HepG2 (cell line): ENCODE measurements at regions not wholly inside any gene's neighbourhood (a gene's known extent, or its start where the extent isn't known, plus 50 kb on each side); places are given as distances from the start of the nearest gene placed in this dataset.

Experiments used
- ATAC-seq: fragments of 200-7000 bp; cut with Tn5 transposase; 3 replicates; pipeline ENCODE4 v1.9.1; 2020; ENCODE audit warnings: mild to moderate bottlenecking, moderate library complexity
- BruUV-seq: library from RNA; stranded (reverse); fragments of 400-500 nt; replicated peaks from 2 replicates; lab custom pipeline; 2021; lab: Mats Ljungman, UMichigan
- CTCF ChIA-PET: fragments of 300-600 bp; formaldehyde crosslinking; extraction: SDS; loops from one replicate; lab custom pipeline; 2021; ENCODE audit warnings: low total read pairs, inconsistent platforms, low intra/inter-chr PET ratio; lab: Yijun Ruan, JAX
- POLR2A ChIA-PET: fragments of 350-600 bp; sonication (Branson Sonifier 250); formaldehyde crosslinking; loops from one replicate; lab custom pipeline; 2020; ENCODE audit warnings: antibody characterized with exemption, inconsistent platforms; lab: Yijun Ruan, JAX
- DNase-seq: peaks from one replicate; pipeline ENCODE4 v3.0.0-alpha.2; 2015; ENCODE audit warnings: low spot score
- FAIRE-seq: peaks from 3 replicates; lab custom pipeline; 2011; peaks lifted over from hg19 to GRCh38; lab: Jason Lieb, UNC
- H2AFZ ChIP-seq: one replicate; pipeline ENCODE4 v1.6.1; 2011; ENCODE audit warnings: low read length, inconsistent platforms
- H3K27ac ChIP-seq: fragments of 300-600 bp; 3 replicates; pipeline ENCODE4 v1.8.0; 2011; ENCODE audit warnings: mixed run types, mild to moderate bottlenecking, mixed read lengths, low read length, inconsistent platforms; ENCODE audit not compliant: insufficient read depth; ENCODE audit errors: extremely low read length
- H3K27me3 ChIP-seq, 2 experiments: fragments of 200-600 bp in 1 of 2; 2 replicates in 1 of 2; 3 replicates in 1 of 2; pipeline versions ENCODE4 v1.6.0 to v1.8.0; 2011; ENCODE audit warnings: low read length in 2 of 2, mild to moderate bottlenecking in 2 of 2, moderate library complexity in 2 of 2, inconsistent platforms in 1 of 2; ENCODE audit not compliant: insufficient read depth in 2 of 2, control insufficient read depth in 1 of 2
- H3K36me3 ChIP-seq, 2 experiments: fragments of 200-600 bp in 1 of 2; replicated peaks in 1 of 2; 2 replicates in 1 of 2; 3 replicates in 1 of 2; pipeline versions ENCODE4 v1.5.1 to v1.8.0; 2011; ENCODE audit warnings: low read length in 2 of 2, inconsistent platforms in 1 of 2; ENCODE audit not compliant: insufficient read depth in 2 of 2, control insufficient read depth in 1 of 2
- H3K4me1 ChIP-seq: 2 replicates; pipeline ENCODE4 v1.5.1; 2012; ENCODE audit warnings: low read length, inconsistent platforms; ENCODE audit not compliant: insufficient read depth
- H3K4me2 ChIP-seq: 2 replicates; pipeline ENCODE4 v1.6.0; 2011; ENCODE audit warnings: low read depth, low read length, inconsistent platforms
- H3K4me3 ChIP-seq, 3 experiments: fragments of 200-600 bp in 1 of 3; sonication (generic), shearing (Covaris generic) in 1 of 3; replicated peaks in 1 of 3; 2 replicates each; pipeline ENCODE4 v1.5.1; 2011 to 2016; ENCODE audit warnings: low read length in 3 of 3, inconsistent platforms in 2 of 3, low read depth in 2 of 3, mild to moderate bottlenecking in 2 of 3, control low read depth in 1 of 3, mixed read lengths in 1 of 3; ENCODE audit not compliant: insufficient read depth in 1 of 3
- H3K79me2 ChIP-seq: one replicate; pipeline ENCODE4 v1.6.1; 2011; ENCODE audit warnings: low read length, inconsistent platforms; ENCODE audit not compliant: insufficient read depth
- H3K9ac ChIP-seq: 2 replicates; pipeline ENCODE4 v1.6.0; 2011; ENCODE audit warnings: mild to moderate bottlenecking, low read depth, low read length, inconsistent platforms; ENCODE audit not compliant: insufficient read depth
- H3K9me3 ChIP-seq: 2 replicates; pipeline ENCODE4 v1.5.1; 2012; ENCODE audit warnings: mild to moderate bottlenecking, low read length
- H4K20me1 ChIP-seq: 2 replicates; pipeline ENCODE4 v1.6.0; 2011; ENCODE audit warnings: inconsistent platforms, mild to moderate bottlenecking, low read length, moderate library complexity; ENCODE audit not compliant: insufficient read depth
- SIX4 ChIP-seq: sonication (generic); formaldehyde crosslinking; IDR thresholded peaks from 2 replicates; pipeline ENCODE4 v1.4.0; 2020; ENCODE audit warnings: missing genetic modification reagents
- SMARCC2 ChIP-seq: fragments of 450-650 bp; IDR thresholded peaks from 2 replicates; pipeline ENCODE4 v1.6.1; 2017; ENCODE audit warnings: antibody characterized with exemption, mild to moderate bottlenecking
- ZNF136 ChIP-seq: sonication (generic); formaldehyde crosslinking; IDR thresholded peaks from 2 replicates; pipeline ENCODE4 v1.8.1; 2022; ENCODE audit warnings: low read depth, mild to moderate bottlenecking, moderate library complexity, missing genetic modification reagents
- WGBS: methylation state at CpG from one replicate; pipeline ENCODE4 v1.1.6; 2017; ENCODE audit warnings: low lambda C conversion rate; 5-methylcytosine and 5-hydroxymethylcytosine counted together
- in situ Hi-C: cut with HindIII; loops from 2 replicates; pipeline ENCODE4 v1.10.0; 2017; ENCODE audit warnings: low pct_unique_long_range_greater_than_20kb; ENCODE audit not compliant: extremely low pct_ligation_motif_present
- intact Hi-C: fragments of 100-400 bp; cut with micrococcal nuclease; formaldehyde crosslinking; loops from one replicate; pipeline ENCODE4 v1.10.0; 2022; ENCODE audit not compliant: unreplicated experiment
- TF ChIP-seq, protein P1 (sequence below): sonication (generic); formaldehyde crosslinking; IDR thresholded peaks from 2 replicates; pipeline ENCODE4 v1.8.0; 2022; ENCODE audit warnings: missing genetic modification reagents, mild to moderate bottlenecking, moderate library complexity, borderline replicate concordance
- TF ChIP-seq, protein P2 (sequence below): sonication (generic); formaldehyde crosslinking; IDR thresholded peaks from 2 replicates; pipeline ENCODE4 v1.4.0; 2020; ENCODE audit warnings: missing genetic modification reagents, borderline replicate concordance
- TF ChIP-seq, protein P3 (sequence below), 2 experiments: sonication (generic) in 1 of 2; formaldehyde crosslinking in 1 of 2; IDR thresholded peaks; 2 replicates each; pipeline versions ENCODE4 v1.6.1 to v1.9.0; 2014 to 2022; ENCODE audit warnings: antibody characterized with exemption in 1 of 2, borderline replicate concordance in 1 of 2, inconsistent platforms in 1 of 2, low read depth in 1 of 2, missing genetic modification reagents in 1 of 2

DNA sequence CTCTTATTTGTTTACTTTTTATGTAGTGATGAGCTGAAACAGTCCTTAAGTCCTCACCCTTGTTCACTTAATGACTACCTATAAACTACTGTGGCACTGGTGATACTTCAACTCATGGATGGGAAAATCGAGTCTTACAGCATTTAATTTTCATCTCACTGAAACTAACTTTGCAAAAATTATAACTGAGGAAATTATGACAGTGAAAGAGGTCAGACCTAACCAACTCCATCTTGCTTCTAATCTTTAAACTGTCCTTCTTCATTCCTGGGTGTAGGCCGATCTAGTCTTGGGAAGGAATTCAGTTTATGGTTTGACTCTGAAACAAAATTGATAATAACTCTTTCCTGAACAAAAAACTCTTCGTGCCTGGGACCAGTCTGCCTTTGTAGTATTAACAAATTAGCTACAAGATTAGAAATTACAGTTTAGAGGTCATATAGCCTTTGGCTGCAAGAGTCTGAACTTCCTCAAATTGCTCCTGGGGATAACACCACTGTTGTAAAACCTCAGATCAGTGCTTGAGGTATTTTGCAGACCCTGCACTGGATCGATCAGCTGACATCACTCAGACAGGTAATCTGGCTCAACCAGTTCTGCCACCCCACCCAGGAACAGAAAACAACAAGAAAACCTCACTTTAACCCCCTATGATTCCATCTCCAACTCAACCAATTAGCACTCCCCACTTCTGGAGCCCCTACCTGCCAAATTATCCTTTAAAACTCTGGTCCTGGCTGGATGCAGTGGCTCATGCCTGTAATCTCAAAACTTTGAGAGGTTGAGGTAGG, 995.7 kb upstream of the PRKX start:
- no peaks in the 10 kb centered on the region for H3K4me1 ChIP-seq
- H3K27ac ChIP-seq, result no peak overlapping the region
- no peak overlapping the region for H3K4me3 ChIP-seq
- H3K9ac ChIP-seq, result no peak overlapping the region
- BruUV-seq, result no TSS peak
- WGBS, result 32% methylated on average over 3 of the region's 4 CpGs
- TF ChIP-seq SMARCC2 (no peak), ZNF136 (CRISPR knock-in tag) (no peak), SIX4 (CRISPR knock-in tag) (no peak)
- TF ChIP-seq, protein P1, sequence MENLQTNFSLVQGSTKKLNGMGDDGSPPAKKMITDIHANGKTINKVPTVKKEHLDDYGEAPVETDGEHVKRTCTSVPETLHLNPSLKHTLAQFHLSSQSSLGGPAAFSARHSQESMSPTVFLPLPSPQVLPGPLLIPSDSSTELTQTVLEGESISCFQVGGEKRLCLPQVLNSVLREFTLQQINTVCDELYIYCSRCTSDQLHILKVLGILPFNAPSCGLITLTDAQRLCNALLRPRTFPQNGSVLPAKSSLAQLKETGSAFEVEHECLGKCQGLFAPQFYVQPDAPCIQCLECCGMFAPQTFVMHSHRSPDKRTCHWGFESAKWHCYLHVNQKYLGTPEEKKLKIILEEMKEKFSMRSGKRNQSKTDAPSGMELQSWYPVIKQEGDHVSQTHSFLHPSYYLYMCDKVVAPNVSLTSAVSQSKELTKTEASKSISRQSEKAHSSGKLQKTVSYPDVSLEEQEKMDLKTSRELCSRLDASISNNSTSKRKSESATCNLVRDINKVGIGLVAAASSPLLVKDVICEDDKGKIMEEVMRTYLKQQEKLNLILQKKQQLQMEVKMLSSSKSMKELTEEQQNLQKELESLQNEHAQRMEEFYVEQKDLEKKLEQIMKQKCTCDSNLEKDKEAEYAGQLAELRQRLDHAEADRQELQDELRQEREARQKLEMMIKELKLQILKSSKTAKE (CRISPR knock-in tag), result no peak
- TF ChIP-seq, protein P2, sequence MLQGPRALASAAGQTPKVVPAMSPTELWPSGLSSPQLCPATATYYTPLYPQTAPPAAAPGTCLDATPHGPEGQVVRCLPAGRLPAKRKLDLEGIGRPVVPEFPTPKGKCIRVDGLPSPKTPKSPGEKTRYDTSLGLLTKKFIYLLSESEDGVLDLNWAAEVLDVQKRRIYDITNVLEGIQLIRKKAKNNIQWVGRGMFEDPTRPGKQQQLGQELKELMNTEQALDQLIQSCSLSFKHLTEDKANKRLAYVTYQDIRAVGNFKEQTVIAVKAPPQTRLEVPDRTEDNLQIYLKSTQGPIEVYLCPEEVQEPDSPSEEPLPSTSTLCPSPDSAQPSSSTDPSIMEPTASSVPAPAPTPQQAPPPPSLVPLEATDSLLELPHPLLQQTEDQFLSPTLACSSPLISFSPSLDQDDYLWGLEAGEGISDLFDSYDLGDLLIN (CRISPR knock-in tag), result no peak
- TF ChIP-seq, protein P3, sequence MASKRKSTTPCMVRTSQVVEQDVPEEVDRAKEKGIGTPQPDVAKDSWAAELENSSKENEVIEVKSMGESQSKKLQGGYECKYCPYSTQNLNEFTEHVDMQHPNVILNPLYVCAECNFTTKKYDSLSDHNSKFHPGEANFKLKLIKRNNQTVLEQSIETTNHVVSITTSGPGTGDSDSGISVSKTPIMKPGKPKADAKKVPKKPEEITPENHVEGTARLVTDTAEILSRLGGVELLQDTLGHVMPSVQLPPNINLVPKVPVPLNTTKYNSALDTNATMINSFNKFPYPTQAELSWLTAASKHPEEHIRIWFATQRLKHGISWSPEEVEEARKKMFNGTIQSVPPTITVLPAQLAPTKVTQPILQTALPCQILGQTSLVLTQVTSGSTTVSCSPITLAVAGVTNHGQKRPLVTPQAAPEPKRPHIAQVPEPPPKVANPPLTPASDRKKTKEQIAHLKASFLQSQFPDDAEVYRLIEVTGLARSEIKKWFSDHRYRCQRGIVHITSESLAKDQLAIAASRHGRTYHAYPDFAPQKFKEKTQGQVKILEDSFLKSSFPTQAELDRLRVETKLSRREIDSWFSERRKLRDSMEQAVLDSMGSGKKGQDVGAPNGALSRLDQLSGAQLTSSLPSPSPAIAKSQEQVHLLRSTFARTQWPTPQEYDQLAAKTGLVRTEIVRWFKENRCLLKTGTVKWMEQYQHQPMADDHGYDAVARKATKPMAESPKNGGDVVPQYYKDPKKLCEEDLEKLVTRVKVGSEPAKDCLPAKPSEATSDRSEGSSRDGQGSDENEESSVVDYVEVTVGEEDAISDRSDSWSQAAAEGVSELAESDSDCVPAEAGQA (IDR thresholded peaks at IDR 0.05; ENCODE audit: low read depth), result no peak
- TF ChIP-seq, protein P3 (CRISPR knock-in tag; IDR thresholded peaks at IDR 0.05; ENCODE audit: borderline replicate concordance), result no peak
- DNase-seq (no peak), FAIRE-seq (no peak), ATAC-seq (no peak)
- intact Hi-C loops (no loop called here), in situ Hi-C loops (no loop called here)
- no peak overlapping the region for H2AFZ ChIP-seq
- no peaks in the 10 kb centered on the region for H3K27me3 ChIP-seq
- no peaks in the 10 kb centered on the region for H3K36me3 ChIP-seq
- CTCF ChIA-PET, result no interaction called here
- H4K20me1 ChIP-seq, result no peaks in the 10 kb centered on the region
- no peaks in the 10 kb centered on the region; the same call in none of the 2 replicates for H3K9me3 ChIP-seq
- H3K4me2 ChIP-seq, result no peak overlapping the region
- POLR2A ChIA-PET, result no interaction called here
- no peaks in the 10 kb centered on the region for H3K79me2 ChIP-seq
